C4-2B (cell line): ENCODE measurements at regions not wholly inside any gene's neighbourhood (a gene's known extent, or its start where the extent isn't known, plus 50 kb on each side); places are given as distances from the start of the nearest gene placed in this dataset.

ENCODE experiments used
- CTCF ChIP-seq: fragments of 450-650 bp; conservative IDR thresholded peaks from 2 replicates; pipeline ENCODE4 v1.5.1; 2017; ENCODE audit warnings: mild to moderate bottlenecking
- ZFX ChIP-seq: fragments of 450-650 bp; IDR thresholded peaks from 2 replicates; pipeline ENCODE4 v1.6.1; 2017

GRCh38 chr14:31965735-31966598 is 111.1 kb upstream of the ARHGAP5 start:
- TF ChIP-seq CTCF (no peak), ZFX (no peak)
